ENCODE measurements at regions not wholly inside any gene's neighbourhood (a gene's known extent, or its start where the extent isn't known, plus 50 kb on each side); places are given as distances from the start of the nearest gene placed in this dataset.

- TF ChIP-seq CTCF (IDR thresholded peaks at IDR 0.05) (no peak), REST (IDR thresholded peaks at IDR 0.05; ENCODE audit: insufficient read depth in 1 of 2, low read depth in 2 of 2, low read length in 1 of 2) (no peak), TCF7L2 (IDR thresholded peaks at IDR 0.05; ENCODE audit: low read depth, low read length) (no peak)
Measured at GRCh38 chrX:69032601-69033000, 132.7 kb downstream of the PJA1 start.
